ENCODE measurements at regions not wholly inside any gene's neighbourhood (a gene's known extent, or its start where the extent isn't known, plus 50 kb on each side); places are given as distances from the start of the nearest gene placed in this dataset.

- no peak for TF ChIP-seq POLR2A (IDR thresholded peaks at IDR 0.05)
- no peak for TF ChIP-seq CTCF (IDR thresholded peaks at IDR 0.05 in 4 of 5, conservative IDR thresholded peaks at IDR 0.05 in 1 of 5)
These were observed 153.7 kb upstream of the ADCY2 start for GRCh38 chr5:7242118-7242710.

Measured in gastrocnemius medialis (tissue), 4 donors.